Nephron (organoid): ENCODE measurements at regions not wholly inside any gene's neighbourhood (a gene's known extent, or its start where the extent isn't known, plus 50 kb on each side); places are given as distances from the start of the nearest gene placed in this dataset.

Experiments
- H3K27ac Mint-ChIP-seq, 3 experiments: 2 replicates each; pipeline ENCODE4 v1.8.0; 2020; ENCODE audit warnings: mixed read lengths in 3 of 3, mild to moderate bottlenecking in 2 of 3, moderate library complexity in 1 of 3
- H3K27me3 Mint-ChIP-seq: 2 replicates; pipeline ENCODE4 v1.8.0; 2021; ENCODE audit warnings: low read depth, mild to moderate bottlenecking, moderate library complexity, mixed read lengths
- H3K36me3 Mint-ChIP-seq: 2 replicates; pipeline ENCODE4 v1.8.0; 2020; ENCODE audit warnings: low read depth, mixed read lengths
- H3K4me1 Mint-ChIP-seq: 2 replicates; pipeline ENCODE4 v1.8.0; 2020; ENCODE audit warnings: mixed read lengths
- H3K4me3 Mint-ChIP-seq, 3 experiments: 2 replicates each; pipeline ENCODE4 v1.8.0; 2020; ENCODE audit warnings: mild to moderate bottlenecking in 3 of 3, mixed read lengths in 3 of 3, moderate library complexity in 2 of 3
- H3K9me3 Mint-ChIP-seq: 2 replicates; pipeline ENCODE4 v1.8.0; 2020; ENCODE audit warnings: mixed read lengths
- TF ChIP-seq, protein P1 (sequence below), 3 experiments: fragments of 200-600 bp; sonication (generic); IDR thresholded peaks; one replicate each; pipeline ENCODE4 v1.5.0; 2021; ENCODE audit warnings: antibody characterized with exemption in 3 of 3; ENCODE audit not compliant: unreplicated experiment in 3 of 3

DNA sequence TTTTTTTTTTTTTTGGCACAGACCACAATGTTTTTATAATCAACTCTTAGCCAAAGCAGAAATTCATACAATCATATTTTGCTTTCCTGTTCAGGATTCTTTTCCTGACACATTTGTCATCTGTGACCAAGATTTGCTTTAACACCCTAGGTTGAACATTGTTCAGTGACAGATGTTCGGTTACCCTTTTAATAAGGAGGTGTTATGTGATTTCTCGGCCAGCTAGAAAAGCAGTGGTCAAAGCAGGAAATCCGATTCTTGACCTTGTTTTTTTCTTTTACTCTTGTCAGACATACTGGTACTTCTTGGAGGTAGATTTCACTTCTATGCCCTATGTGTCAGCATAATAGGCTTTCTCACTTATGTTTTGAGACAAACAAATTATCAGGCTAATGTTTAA lies 335.3 kb upstream of the ACTBL2 start:
- TF ChIP-seq, protein P1, sequence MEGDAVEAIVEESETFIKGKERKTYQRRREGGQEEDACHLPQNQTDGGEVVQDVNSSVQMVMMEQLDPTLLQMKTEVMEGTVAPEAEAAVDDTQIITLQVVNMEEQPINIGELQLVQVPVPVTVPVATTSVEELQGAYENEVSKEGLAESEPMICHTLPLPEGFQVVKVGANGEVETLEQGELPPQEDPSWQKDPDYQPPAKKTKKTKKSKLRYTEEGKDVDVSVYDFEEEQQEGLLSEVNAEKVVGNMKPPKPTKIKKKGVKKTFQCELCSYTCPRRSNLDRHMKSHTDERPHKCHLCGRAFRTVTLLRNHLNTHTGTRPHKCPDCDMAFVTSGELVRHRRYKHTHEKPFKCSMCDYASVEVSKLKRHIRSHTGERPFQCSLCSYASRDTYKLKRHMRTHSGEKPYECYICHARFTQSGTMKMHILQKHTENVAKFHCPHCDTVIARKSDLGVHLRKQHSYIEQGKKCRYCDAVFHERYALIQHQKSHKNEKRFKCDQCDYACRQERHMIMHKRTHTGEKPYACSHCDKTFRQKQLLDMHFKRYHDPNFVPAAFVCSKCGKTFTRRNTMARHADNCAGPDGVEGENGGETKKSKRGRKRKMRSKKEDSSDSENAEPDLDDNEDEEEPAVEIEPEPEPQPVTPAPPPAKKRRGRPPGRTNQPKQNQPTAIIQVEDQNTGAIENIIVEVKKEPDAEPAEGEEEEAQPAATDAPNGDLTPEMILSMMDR (IDR thresholded peaks at IDR 0.05; ENCODE audit: unreplicated experiment in 3 of 3), result no peak
- Mint-ChIP-seq H3K9me3 (peaks cover 11% of the 10 kb centered on the region), H3K4me1 (peaks cover 4% of the 10 kb centered on the region), H3K27me3 (no peaks in the 10 kb centered on the region), H3K27ac (no peak overlapping the region), H3K4me3 (no peak overlapping the region), H3K36me3 (no peaks in the 10 kb centered on the region)

DNA sequence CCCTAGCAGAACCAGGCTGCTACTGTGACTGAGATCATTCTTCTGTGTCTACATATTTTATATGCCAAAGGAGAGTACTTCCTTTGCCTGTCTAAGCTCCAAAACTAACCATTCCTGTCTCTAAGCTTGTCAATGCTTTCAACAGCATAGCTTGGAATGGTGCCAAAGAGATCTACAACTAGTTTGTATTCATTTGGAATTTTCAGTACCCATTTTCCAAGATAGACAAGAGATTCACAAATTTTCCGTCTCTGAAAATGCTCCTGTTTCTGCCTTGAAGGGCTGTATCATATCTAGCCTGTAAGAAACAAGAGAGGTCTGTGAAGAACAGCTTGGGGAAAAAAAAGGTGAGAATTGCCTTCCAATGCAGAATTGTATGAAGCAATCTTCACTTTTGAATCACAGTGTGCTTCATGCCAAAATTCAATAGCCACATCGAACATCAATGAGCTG lies 334.4 kb upstream of the ACTBL2 start:
- Mint-ChIP-seq H3K36me3 (no peaks in the 10 kb centered on the region), H3K4me1 (peaks cover 4% of the 10 kb centered on the region), H3K4me3 (no peak overlapping the region)

DNA sequence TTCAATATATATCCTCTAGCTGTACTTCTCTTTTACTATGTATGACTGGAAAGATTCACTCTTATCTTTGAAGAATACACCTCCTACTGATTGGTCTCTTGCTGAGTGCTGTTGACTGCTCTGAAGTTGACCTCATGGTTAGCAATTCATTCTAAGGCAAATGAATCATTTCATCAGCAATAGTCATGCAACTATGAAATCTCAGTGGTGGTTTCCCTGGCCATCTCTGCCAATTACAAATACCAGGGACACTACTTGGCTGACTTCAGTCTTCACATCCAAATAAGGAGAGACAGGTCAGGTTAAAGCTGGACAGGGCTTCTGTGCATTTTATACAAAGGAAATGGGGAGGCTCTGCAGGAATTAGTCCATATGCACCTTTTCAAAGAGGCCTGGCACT lies 333.5 kb upstream of the ACTBL2 start:
- Mint-ChIP-seq H3K9me3 (peaks cover 3% of the 10 kb centered on the region), H3K4me3 (no peak overlapping the region), H3K27me3 (no peaks in the 10 kb centered on the region), H3K36me3 (no peaks in the 10 kb centered on the region), H3K27ac (peak overlapping the region in 1 of 3 experiments; percentile 64), H3K4me1 (peaks cover 4% of the 10 kb centered on the region)
- TF ChIP-seq, protein P1 (IDR thresholded peaks at IDR 0.05; ENCODE audit: unreplicated experiment in 3 of 3), result no peak

More for the DNA sequence above, 334.4 kb upstream of the ACTBL2 start:
- TF ChIP-seq, protein P1 (IDR thresholded peaks at IDR 0.05; ENCODE audit: unreplicated experiment in 3 of 3), result no peak
- Mint-ChIP-seq H3K27ac (no peak overlapping the region), H3K27me3 (no peaks in the 10 kb centered on the region), H3K9me3 (peaks cover 8% of the 10 kb centered on the region)

DNA sequence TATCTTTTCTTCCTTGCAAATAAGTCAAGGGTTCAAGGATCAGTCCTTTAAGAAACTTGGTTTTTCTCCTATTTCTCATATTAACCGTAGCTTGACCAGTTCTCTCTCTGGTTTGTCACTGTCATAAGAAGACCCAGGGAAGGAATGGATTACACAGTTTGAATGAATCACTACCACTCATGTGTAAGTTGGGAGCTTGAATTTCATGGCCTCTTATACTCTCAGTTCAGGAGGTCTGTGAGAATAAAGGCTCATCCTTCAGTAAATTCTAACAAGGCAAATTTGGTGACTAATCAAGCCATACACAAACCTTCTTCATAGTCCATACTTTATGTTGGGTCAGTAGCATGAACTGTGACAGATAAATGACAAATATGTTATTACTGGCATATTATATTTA lies 323.1 kb upstream of the ACTBL2 start:
- Mint-ChIP-seq H3K36me3 (no peaks in the 10 kb centered on the region), H3K27me3 (no peaks in the 10 kb centered on the region), H3K4me3 (no peak overlapping the region), H3K27ac (no peak overlapping the region), H3K4me1 (peaks cover 14% of the 10 kb centered on the region), H3K9me3 (no peaks in the 10 kb centered on the region)
- TF ChIP-seq, protein P1 (IDR thresholded peaks at IDR 0.05; ENCODE audit: unreplicated experiment in 3 of 3), result no peak

DNA sequence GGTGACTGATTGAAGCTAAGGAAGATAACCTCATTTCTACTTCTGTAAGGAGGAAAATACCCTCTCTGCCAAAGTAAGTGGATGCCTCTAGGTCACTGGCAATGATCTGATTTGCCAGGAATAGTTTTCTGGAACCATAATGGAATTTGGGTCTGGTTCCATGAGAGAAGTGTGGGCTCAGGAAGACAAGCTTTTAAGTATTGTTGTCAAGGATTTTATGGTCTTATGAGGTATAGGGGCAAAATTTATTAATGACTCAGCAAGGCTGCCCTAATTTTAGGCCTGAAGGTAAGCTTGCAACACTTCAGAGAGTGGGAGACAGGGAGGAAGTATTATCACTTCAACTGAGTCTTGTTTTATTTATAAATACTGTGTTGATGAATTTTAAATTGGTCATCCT lies 322.6 kb upstream of the ACTBL2 start:
- Mint-ChIP-seq H3K27me3 (no peaks in the 10 kb centered on the region), H3K4me1 (peaks cover 14% of the 10 kb centered on the region)
- TF ChIP-seq, protein P1 (IDR thresholded peaks at IDR 0.05; ENCODE audit: unreplicated experiment in 3 of 3), result no peak

DNA sequence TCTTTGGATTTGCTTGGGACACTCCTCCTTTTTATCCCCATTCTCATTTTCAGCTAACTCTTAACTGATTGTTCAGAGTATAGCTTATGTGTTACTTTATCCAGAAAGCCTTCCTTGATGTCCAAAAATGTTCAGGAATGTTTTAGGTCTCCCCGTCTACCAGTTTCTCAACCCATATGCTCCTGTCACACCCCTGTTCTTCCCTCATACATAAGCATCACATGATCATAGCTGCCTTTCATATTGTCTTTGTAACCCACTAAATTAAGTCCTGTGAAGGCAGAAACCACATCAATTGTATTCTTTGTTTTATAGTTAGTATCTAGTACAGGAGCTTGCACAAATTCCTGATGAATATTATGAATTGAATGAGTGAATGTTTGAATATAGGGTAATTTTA lies 321.9 kb upstream of the ACTBL2 start:
- TF ChIP-seq, protein P1 (IDR thresholded peaks at IDR 0.05; ENCODE audit: unreplicated experiment in 3 of 3), result no peak
- Mint-ChIP-seq H3K27me3 (no peaks in the 10 kb centered on the region), H3K4me1 (peaks cover 14% of the 10 kb centered on the region), H3K27ac (peak overlapping the region; percentile 34 to 58 (median 44)), H3K36me3 (no peaks in the 10 kb centered on the region), H3K4me3 (no peak overlapping the region), H3K9me3 (no peaks in the 10 kb centered on the region)

More for the DNA sequence above, 322.6 kb upstream of the ACTBL2 start:
- Mint-ChIP-seq H3K9me3 (no peaks in the 10 kb centered on the region), H3K4me3 (no peak overlapping the region), H3K27ac (peak overlapping the region in 1 of 3 experiments; percentile 44), H3K36me3 (no peaks in the 10 kb centered on the region)
